SK-N-SH treated with all-trans-retinoic acid at 6 μM for 48 hours (cell line): ENCODE measurements at regions not wholly inside any gene's neighbourhood (a gene's known extent, or its start where the extent isn't known, plus 50 kb on each side); places are given as distances from the start of the nearest gene placed in this dataset.

Experiments used
- ATAC-seq: fragments of 200-7000 bp; cut with Tn5 transposase; 3 replicates; pipeline ENCODE4 v1.9.1; 2020; ENCODE audit warnings: mild to moderate bottlenecking, moderate library complexity
- ARNTL ChIP-seq: fragments of 450-650 bp; formaldehyde crosslinking; IDR thresholded peaks from 2 replicates; pipeline ENCODE4 v1.5.0; 2020; ENCODE audit warnings: low read depth, mild to moderate bottlenecking, moderate library complexity, borderline replicate concordance
- BACH2 ChIP-seq: fragments of 250-450 bp; sonication (Bioruptor Pico); IDR thresholded peaks from 2 replicates; pipeline ENCODE4 v1.9.0; 2021; ENCODE audit warnings: mild to moderate bottlenecking, borderline replicate concordance
- CSDC2 ChIP-seq: fragments of 250-450 bp; sonication (Bioruptor Pico); IDR thresholded peaks from 2 replicates; pipeline ENCODE4 v1.5.0; 2020; ENCODE audit warnings: mild to moderate bottlenecking, moderate library complexity
- CSRNP3 ChIP-seq: fragments of 250-450 bp; sonication (Bioruptor Pico); IDR thresholded peaks from 2 replicates; pipeline ENCODE4 v1.5.1; 2021; ENCODE audit warnings: mild to moderate bottlenecking, moderate library complexity
- ESRRG ChIP-seq: fragments of 250-450 bp; sonication (Bioruptor Pico); IDR thresholded peaks from 2 replicates; pipeline ENCODE4 v1.6.1; 2021; ENCODE audit warnings: mild to moderate bottlenecking
- GLIS3 ChIP-seq: fragments of 250-450 bp; sonication (Bioruptor Pico); IDR thresholded peaks from 2 replicates; pipeline ENCODE4 v1.5.0; 2020; ENCODE audit warnings: mild to moderate bottlenecking, moderate library complexity
- ISL1 ChIP-seq: fragments of 250-450 bp; sonication (Bioruptor Pico); IDR thresholded peaks from 2 replicates; pipeline ENCODE4 v2.1.2; 2022; ENCODE audit warnings: mild to moderate bottlenecking, moderate library complexity
- OSR1 ChIP-seq: fragments of 250-450 bp; sonication (Bioruptor Pico); IDR thresholded peaks from 2 replicates; pipeline ENCODE4 v1.8.0; 2022; ENCODE audit warnings: moderate library complexity, mild to moderate bottlenecking, inconsistent platforms
- PATZ1 ChIP-seq: fragments of 250-450 bp; sonication (Bioruptor Pico); IDR thresholded peaks from 2 replicates; pipeline ENCODE4 v1.8.0; 2020; ENCODE audit warnings: mild to moderate bottlenecking, moderate library complexity, borderline replicate concordance
- PPARA ChIP-seq: fragments of 250-450 bp; sonication (Bioruptor Pico); IDR thresholded peaks from 2 replicates; pipeline ENCODE4 v1.5.0; 2020; ENCODE audit warnings: mild to moderate bottlenecking, borderline replicate concordance
- SNAI2 ChIP-seq: fragments of 250-450 bp; sonication (Bioruptor Pico); IDR thresholded peaks from 2 replicates; pipeline ENCODE4 v1.5.0; 2020; ENCODE audit warnings: mild to moderate bottlenecking, moderate library complexity
- TCF4 ChIP-seq: fragments of 250-450 bp; sonication (Bioruptor Pico); IDR thresholded peaks from 2 replicates; pipeline ENCODE4 v1.8.0; 2021; ENCODE audit warnings: mild to moderate bottlenecking, moderate library complexity, borderline replicate concordance
- TOX ChIP-seq: fragments of 250-450 bp; sonication (Bioruptor Pico); IDR thresholded peaks from 2 replicates; pipeline ENCODE4 v1.8.0; 2021; ENCODE audit warnings: mild to moderate bottlenecking, moderate library complexity, borderline replicate concordance
- TSHZ2 ChIP-seq: fragments of 250-450 bp; sonication (Bioruptor Pico); IDR thresholded peaks from 2 replicates; pipeline ENCODE4 v1.5.0; 2020; ENCODE audit warnings: mild to moderate bottlenecking, moderate library complexity
- ZC3H10 ChIP-seq: fragments of 250-450 bp; sonication (Bioruptor Pico); IDR thresholded peaks from 2 replicates; pipeline ENCODE4 v1.5.1; 2021; ENCODE audit warnings: mild to moderate bottlenecking, moderate library complexity
- ZFP30 ChIP-seq: fragments of 450-650 bp; formaldehyde crosslinking; IDR thresholded peaks from 2 replicates; pipeline ENCODE4 v1.5.0; 2022; ENCODE audit warnings: mild to moderate bottlenecking, moderate library complexity
- ZNF70 ChIP-seq: fragments of 450-650 bp; formaldehyde crosslinking; IDR thresholded peaks from 2 replicates; pipeline ENCODE4 v1.5.0; 2020; ENCODE audit warnings: mild to moderate bottlenecking, moderate library complexity
- ZNF8 ChIP-seq: fragments of 450-650 bp; formaldehyde crosslinking; IDR thresholded peaks from 2 replicates; pipeline ENCODE4 v1.5.0; 2020; ENCODE audit warnings: mild to moderate bottlenecking, moderate library complexity
- TF ChIP-seq, protein P1 (sequence below): fragments of 250-450 bp; sonication (Bioruptor Pico); IDR thresholded peaks from 2 replicates; pipeline ENCODE4 v1.8.0; 2021; ENCODE audit warnings: low read depth, mild to moderate bottlenecking, moderate library complexity, borderline replicate concordance
- TF ChIP-seq, protein P2 (sequence below): fragments of 250-450 bp; sonication (Bioruptor Pico); IDR thresholded peaks from 2 replicates; pipeline ENCODE4 v1.5.1; 2020; ENCODE audit warnings: low read depth, mild to moderate bottlenecking, moderate library complexity

GRCh38 chr7:97503367-97504094, 228.4 kb upstream of the TAC1 start:
- TF ChIP-seq CSRNP3 (CRISPR knock-in tag) (no peak), ZNF8 (CRISPR knock-in tag) (no peak), SNAI2 (CRISPR knock-in tag) (no peak), GLIS3 (no peak), ARNTL (no peak), ZNF70 (no peak), CSDC2 (CRISPR knock-in tag) (no peak), PATZ1 (no peak), PPARA (CRISPR knock-in tag) (no peak)
- TF ChIP-seq, protein P1, sequence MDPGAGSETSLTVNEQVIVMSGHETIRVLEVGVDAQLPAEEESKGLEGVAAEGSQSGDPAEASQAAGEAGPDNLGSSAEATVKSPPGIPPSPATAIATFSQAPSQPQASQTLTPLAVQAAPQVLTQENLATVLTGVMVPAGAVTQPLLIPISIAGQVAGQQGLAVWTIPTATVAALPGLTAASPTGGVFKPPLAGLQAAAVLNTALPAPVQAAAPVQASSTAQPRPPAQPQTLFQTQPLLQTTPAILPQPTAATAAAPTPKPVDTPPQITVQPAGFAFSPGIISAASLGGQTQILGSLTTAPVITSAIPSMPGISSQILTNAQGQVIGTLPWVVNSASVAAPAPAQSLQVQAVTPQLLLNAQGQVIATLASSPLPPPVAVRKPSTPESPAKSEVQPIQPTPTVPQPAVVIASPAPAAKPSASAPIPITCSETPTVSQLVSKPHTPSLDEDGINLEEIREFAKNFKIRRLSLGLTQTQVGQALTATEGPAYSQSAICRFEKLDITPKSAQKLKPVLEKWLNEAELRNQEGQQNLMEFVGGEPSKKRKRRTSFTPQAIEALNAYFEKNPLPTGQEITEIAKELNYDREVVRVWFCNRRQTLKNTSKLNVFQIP (CRISPR knock-in tag), result no peak
- TF ChIP-seq, protein P2, sequence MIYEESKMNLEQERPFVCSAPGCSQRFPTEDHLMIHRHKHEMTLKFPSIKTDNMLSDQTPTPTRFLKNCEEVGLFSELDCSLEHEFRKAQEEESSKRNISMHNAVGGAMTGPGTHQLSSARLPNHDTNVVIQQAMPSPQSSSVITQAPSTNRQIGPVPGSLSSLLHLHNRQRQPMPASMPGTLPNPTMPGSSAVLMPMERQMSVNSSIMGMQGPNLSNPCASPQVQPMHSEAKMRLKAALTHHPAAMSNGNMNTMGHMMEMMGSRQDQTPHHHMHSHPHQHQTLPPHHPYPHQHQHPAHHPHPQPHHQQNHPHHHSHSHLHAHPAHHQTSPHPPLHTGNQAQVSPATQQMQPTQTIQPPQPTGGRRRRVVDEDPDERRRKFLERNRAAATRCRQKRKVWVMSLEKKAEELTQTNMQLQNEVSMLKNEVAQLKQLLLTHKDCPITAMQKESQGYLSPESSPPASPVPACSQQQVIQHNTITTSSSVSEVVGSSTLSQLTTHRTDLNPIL, result no peak
- no peak for ATAC-seq

GRCh38 chr7:97506728-97507127, 225.2 kb upstream of the TAC1 start:
- no peak for ATAC-seq
- no peak for TF ChIP-seq PATZ1
- no peak for TF ChIP-seq ARNTL
- TF ChIP-seq CSRNP3 (CRISPR knock-in tag), result no peak
- no peak for TF ChIP-seq TSHZ2 (CRISPR knock-in tag)
- TF ChIP-seq ZFP30 (CRISPR knock-in tag), result no peak
- TF ChIP-seq, protein P2, result no peak
- no peak for TF ChIP-seq ESRRG (CRISPR knock-in tag)
- no peak for TF ChIP-seq SNAI2 (CRISPR knock-in tag)
- no peak for TF ChIP-seq BACH2 (CRISPR knock-in tag)
- no peak for TF ChIP-seq TCF4 (CRISPR knock-in tag)
- TF ChIP-seq TOX (CRISPR knock-in tag), result no peak
- TF ChIP-seq PPARA (CRISPR knock-in tag), result no peak
- TF ChIP-seq OSR1 (CRISPR knock-in tag), result no peak
- TF ChIP-seq CSDC2 (CRISPR knock-in tag), result no peak
- TF ChIP-seq ZNF70, result no peak
- TF ChIP-seq ZC3H10 (CRISPR knock-in tag), result no peak
- no peak for TF ChIP-seq ISL1 (CRISPR knock-in tag)
- TF ChIP-seq ZNF8 (CRISPR knock-in tag), result no peak
